H1 (cell line): ENCODE measurements at regions not wholly inside any gene's neighbourhood (a gene's known extent, or its start where the extent isn't known, plus 50 kb on each side); places are given as distances from the start of the nearest gene placed in this dataset.

Experiments used
- ATF2 ChIP-seq: IDR thresholded peaks from 2 replicates; pipeline ENCODE4 v1.6.1; 2012; ENCODE audit warnings: low read length, inconsistent platforms
- ATF3 ChIP-seq: IDR thresholded peaks from 2 replicates; pipeline ENCODE4 v1.6.1; 2011; ENCODE audit warnings: low read depth, mild to moderate bottlenecking, low read length; ENCODE audit not compliant: insufficient read depth
- CHD2 ChIP-seq: IDR thresholded peaks from 2 replicates; pipeline ENCODE4 v1.6.1; 2012; ENCODE audit warnings: low read length, improper control_type of control experiment
- CTCF ChIP-seq, 3 experiments: IDR thresholded peaks; 1 replicate in 2 of 3; 2 replicates in 1 of 3; pipeline versions ENCODE4 v1.5.1 to v1.6.1; 2011; ENCODE audit warnings: low read length in 3 of 3, mild to moderate bottlenecking in 3 of 3, inconsistent platforms in 2 of 3, low read depth in 1 of 3, moderate library complexity in 1 of 3; ENCODE audit not compliant: insufficient read depth in 1 of 3; ENCODE audit errors: control extremely low read depth in 1 of 3
- EZH2 ChIP-seq: fragments of 200-600 bp; sonication (generic); IDR thresholded peaks from 2 replicates; pipeline ENCODE4 v1.7.1; 2012; ENCODE audit warnings: low read depth, mild to moderate bottlenecking, moderate library complexity, low read length, inconsistent platforms; ENCODE audit not compliant: severe bottlenecking
- HDAC2 ChIP-seq, 2 experiments: fragments of 300-600 bp in 1 of 2; sonication (generic) in 1 of 2; IDR thresholded peaks; 2 replicates each; pipeline ENCODE4 v1.6.1; 2011 to 2012; ENCODE audit warnings: low read depth in 2 of 2, low read length in 2 of 2, mild to moderate bottlenecking in 2 of 2, moderate library complexity in 2 of 2, borderline replicate concordance in 1 of 2, inconsistent platforms in 1 of 2
- HDAC6 ChIP-seq: IDR thresholded peaks from one replicate; pipeline ENCODE4 v1.7.1; 2012; ENCODE audit warnings: low read depth, mild to moderate bottlenecking, inconsistent platforms, low read length, moderate library complexity
- POLR2A ChIP-seq, 2 experiments: IDR thresholded peaks; 1 replicate in 1 of 2; 2 replicates in 1 of 2; pipeline ENCODE4 v1.6.1; 2011; ENCODE audit warnings: low read depth in 2 of 2, low read length in 2 of 2, mild to moderate bottlenecking in 2 of 2; ENCODE audit errors: control extremely low read depth in 1 of 2

GRCh38 chr6:122114717-122115116 is 284.7 kb upstream of the HSF2 start:
- TF ChIP-seq HDAC2 (IDR thresholded peaks at IDR 0.05; ENCODE audit: borderline replicate concordance in 1 of 2, low read depth in 2 of 2, low read length in 2 of 2) = no peak
- TF ChIP-seq CTCF (IDR thresholded peaks at IDR 0.05; ENCODE audit: control extremely low read depth in 1 of 3, insufficient read depth in 1 of 3, low read depth in 1 of 3, low read length in 3 of 3) = no peak
- no peak for TF ChIP-seq CHD2
- TF ChIP-seq ATF3 = no peak
- no peak for TF ChIP-seq POLR2A (IDR thresholded peaks at IDR 0.05; ENCODE audit: control extremely low read depth in 1 of 2, low read depth in 2 of 2, low read length in 2 of 2)
- no peak for TF ChIP-seq ATF2
- no peak for TF ChIP-seq EZH2
- no peak for TF ChIP-seq HDAC6
